IPS-18c (cell line): ENCODE measurements at regions not wholly inside any gene's neighbourhood (a gene's known extent, or its start where the extent isn't known, plus 50 kb on each side); places are given as distances from the start of the nearest gene placed in this dataset.

Experiments used
- H3K4me3 ChIP-seq: 2 replicates; pipeline ENCODE4 v1.7.0; 2013; ENCODE audit warnings: low read depth, mild to moderate bottlenecking, low read length, moderate library complexity; ENCODE audit not compliant: insufficient read depth
- H3K9me3 ChIP-seq: one replicate; pipeline ENCODE4 v1.6.1; 2013; ENCODE audit warnings: mild to moderate bottlenecking, low read length, moderate library complexity; ENCODE audit not compliant: control insufficient read depth, insufficient read depth

DNA sequence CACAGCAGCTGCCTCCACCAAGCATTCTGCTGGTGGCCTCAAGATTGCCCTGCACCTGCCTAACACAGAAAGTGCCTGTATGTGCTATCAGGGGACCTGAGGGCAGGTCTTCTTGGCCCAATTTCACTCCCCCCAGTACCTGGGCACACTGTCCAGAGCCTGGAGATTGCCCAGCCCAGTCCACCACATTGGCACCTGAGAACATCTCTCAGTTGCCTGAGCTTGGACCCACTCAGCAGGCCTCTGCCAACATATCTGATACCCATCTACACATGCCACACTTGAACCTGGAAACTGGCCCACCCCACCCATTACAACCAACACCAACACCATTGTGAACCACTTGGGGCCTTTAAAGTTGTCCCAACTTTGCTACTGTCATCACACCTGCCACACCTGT, 1523.1 kb upstream of the CDH9 start:
- Histone ChIP-seq H3K4me3 (no peak overlapping the region), H3K9me3 (no peaks in the 10 kb centered on the region)

DNA sequence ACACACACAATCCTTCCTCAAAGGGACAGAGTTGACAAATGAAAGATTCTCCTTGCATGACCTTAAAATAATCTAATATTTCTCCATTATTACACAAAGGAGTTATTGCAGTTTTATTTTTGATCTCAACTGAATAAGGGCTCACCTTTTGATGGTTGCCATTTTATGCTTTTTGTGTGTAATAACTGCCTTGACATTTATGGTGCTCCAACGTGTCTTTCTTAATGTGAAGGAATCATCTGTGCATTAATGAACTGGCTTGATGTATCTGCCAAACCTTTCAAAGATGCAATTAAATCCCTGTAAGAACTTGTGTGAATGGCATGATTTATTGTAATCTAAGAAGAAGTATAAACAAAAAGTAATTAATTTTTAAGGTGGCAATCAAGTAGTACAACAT, 1519.8 kb upstream of the CDH9 start:
- no peak overlapping the region for H3K4me3 ChIP-seq
- H3K9me3 ChIP-seq: no peaks in the 10 kb centered on the region

DNA sequence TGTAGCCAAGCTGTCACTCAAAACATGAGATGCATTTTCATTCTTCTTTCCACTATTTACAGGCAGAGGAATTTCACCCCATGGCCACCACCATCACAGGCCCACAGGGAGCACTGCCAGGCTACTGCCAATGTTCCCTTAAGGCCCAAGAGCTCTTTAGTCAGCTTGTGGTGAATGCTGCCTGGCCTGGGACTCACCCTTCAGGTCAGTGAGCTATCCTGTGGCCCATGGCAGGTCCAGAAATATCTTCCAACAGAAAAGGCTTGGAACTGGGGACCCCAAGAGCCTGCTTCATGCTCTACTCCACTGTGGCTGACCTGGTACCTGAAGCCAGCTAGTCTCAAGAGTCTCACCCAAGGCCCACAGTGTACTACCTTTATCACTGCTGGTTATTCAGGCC, 1518.7 kb upstream of the CDH9 start:
- Histone ChIP-seq H3K4me3 (no peak overlapping the region), H3K9me3 (no peaks in the 10 kb centered on the region)

DNA sequence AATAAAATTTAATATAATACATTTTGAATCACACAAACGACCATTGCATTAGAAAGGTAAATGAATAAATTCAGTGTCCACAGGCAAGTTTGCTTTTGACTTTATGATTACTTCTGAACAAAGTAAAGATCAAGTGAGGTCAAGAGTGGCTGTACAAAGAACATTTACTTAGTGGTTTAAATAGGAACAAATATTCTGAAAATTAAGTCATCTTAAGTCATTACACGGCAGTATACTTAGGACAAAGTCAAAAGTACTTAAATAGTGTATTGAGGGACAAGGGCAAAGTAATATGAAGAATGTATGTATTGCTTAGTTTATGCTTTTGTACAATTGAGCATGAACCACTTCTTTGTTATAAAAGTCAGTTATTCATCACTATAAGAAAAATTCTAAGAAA, 1511.2 kb upstream of the CDH9 start:
- Histone ChIP-seq H3K4me3 (no peak overlapping the region), H3K9me3 (no peaks in the 10 kb centered on the region)

DNA sequence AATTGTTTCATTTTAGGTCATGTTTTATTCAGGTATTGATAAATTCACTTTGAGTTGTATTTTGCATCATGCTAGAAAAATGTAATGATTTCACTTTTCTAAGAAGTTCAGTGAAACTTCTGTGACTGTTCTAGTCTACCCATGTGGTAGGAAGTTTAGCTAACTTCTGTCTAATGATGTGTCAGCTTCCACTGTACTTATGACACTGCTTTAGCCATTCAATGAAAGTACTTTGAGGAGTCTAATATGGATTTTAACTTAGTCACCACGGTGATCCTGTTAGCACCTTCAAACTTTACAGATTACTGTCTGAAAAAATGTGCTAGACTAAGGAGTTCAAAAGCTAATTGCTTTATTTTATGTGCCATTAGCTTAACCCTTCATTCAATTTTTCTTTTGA, 1510.5 kb upstream of the CDH9 start:
- Histone ChIP-seq H3K9me3 (no peaks in the 10 kb centered on the region), H3K4me3 (no peak overlapping the region)

DNA sequence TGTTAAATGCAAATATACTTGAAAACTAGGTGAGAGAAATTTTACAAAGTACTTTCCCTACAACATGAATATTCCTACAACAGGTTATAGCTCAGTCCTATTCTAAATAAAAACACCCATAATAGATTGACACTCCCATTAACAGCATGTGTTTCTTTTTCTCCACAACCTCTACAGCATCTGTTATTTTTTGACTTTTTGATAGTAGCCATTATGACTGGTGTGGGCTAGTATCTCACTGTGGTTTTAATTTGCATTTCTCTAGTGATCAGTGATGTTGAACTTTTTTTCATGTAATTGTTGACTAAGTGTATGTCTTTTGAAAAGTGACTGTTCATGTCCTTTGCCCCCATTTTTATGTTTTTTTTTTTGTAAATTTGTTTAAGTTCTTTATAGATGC, 1506.1 kb upstream of the CDH9 start:
- no peak overlapping the region for H3K4me3 ChIP-seq
- H3K9me3 ChIP-seq: no peaks in the 10 kb centered on the region

DNA sequence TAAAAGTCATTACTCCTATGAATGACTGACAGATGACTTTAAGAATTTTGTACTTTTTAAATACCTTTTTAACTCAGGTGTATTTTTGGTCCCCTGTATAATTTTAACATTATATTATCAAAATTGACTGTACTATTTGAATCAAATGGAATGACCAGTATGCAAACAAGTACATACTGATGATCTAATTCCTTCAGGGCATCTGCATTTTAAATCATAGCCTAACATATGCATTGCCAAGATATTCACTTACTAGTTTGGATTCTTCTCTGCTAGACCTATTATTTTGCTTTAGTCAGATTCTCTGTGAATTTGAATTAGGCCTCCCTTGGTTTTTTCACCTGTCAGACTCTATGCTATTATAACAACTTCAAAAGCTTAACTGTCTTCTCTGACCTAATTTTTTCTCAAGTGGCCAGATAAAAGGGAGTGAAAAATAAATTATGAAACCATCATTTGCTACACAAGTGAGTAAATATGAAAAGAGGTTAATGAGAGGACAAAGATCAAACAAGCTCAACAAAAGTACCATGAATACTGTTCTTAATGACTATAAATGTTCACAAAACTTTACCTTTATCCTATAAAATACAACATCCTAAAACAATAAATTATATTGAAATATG, 1505.2 kb upstream of the CDH9 start:
- Histone ChIP-seq H3K4me3 (no peak overlapping the region), H3K9me3 (no peaks in the 10 kb centered on the region)

DNA sequence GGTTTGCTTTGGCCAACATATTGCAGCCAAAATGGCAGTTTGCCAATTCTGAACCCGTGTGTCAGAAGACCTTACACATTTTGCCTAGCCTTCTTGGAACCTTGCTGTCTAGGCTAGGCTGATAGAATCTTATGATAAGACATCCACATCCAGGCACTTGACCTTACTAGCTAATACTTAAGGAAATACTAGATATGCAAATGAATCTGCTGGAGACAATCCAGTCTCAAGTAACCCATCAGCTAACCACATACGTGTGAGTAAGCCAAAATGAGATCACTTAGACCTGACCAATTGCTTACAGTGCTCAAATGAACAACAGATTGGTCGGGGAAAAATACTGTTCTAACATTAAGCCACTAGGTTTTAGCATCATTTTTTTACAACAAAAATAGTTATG, 1504.6 kb upstream of the CDH9 start:
- Histone ChIP-seq H3K9me3 (no peaks in the 10 kb centered on the region), H3K4me3 (no peak overlapping the region)

DNA sequence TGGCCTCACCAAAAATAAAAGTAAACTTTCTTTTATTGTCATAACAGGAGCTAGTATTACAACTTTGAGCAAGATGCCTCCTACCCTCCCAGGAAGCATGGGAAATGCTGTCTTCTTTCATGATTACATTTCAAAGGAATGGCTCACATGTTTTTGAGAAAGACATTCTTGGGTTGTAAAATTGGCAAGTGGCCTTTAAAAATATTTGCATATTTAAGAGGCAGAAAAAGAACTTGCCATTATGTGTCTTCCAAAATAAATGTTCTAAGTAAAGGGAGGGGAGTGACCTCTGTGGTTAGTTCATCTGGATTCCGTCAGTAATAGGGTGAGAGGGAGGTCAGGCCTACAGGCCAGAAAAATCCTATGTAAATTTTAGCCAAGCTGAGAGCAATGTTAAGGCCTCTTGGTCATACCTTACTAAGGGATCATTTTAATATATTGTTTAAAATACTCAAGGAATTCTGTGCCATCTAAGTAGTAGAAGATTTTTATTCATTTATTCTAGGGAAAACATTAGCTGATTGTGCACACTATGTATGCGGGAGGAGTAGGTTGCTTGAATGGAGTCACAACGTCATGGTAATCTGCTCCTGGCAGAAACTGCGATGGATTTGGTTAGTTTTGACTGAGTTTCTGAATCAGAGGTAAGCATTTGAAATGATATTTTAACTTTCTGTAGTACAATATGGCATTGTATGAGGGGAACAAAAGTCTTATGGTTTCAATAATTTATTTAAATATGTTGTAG, 1485.7 kb upstream of the CDH9 start:
- H3K9me3 ChIP-seq: no peaks in the 10 kb centered on the region

DNA sequence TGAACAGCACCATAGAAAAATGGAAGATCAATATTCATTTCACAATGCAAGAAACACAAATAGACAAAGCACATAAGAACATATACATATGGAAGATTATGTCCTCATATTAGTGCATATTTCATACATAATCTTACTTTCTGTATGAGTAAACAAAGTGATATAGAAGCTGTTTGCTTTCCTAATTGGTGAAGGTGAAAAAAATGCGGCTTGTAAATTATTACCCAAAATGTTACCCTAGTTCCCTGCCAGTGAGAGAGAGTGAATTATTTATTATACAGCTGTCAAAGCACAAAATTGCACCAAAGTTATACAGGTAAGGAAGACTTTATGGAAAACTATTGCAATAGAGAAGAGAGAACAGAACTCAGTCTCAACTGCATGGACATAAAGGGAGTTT, 1485.0 kb upstream of the CDH9 start:
- H3K4me3 ChIP-seq: no peak overlapping the region
- H3K9me3 ChIP-seq: no peaks in the 10 kb centered on the region

More for the DNA sequence above, 1485.7 kb upstream of the CDH9 start:
- H3K4me3 ChIP-seq: no peak overlapping the region

DNA sequence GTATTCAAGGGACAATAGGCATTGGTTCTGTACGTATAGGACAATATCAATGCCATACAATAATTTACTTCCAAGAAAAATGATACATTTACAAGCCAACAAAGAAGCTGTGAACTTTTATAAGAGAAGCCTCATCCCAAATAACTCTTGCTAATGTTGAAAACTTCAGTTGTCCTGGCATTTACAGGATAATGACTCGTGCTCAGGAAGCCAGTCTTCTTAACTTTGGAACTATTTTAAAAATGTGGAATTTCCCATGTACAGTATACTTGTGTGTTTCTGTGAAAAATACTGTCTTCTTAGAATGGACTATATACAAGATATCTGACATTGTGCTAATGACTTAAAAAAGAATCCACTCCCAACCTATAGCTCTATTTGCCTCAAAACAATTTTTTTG, 1479.3 kb upstream of the CDH9 start:
- Histone ChIP-seq H3K4me3 (no peak overlapping the region), H3K9me3 (no peaks in the 10 kb centered on the region)

DNA sequence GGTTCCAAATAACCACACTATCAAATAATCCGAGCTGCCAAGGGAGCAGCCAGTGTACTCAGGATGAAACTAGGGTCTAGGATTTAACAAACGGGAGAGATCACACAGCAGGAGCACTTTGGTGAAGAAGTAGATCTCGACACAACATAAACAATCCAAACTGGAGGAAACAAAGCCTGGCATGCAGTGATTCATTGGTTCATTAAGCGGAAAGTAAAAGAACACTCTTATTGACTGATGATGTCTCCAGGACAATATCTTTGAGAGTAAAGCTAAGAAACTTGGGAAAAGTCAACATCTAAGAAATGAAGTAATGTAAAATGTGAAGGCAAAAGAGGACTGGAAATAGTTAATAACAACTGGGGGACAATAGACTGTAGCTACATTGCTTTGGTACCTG, 1478.3 kb upstream of the CDH9 start:
- Histone ChIP-seq H3K9me3 (no peaks in the 10 kb centered on the region), H3K4me3 (no peak overlapping the region)

DNA sequence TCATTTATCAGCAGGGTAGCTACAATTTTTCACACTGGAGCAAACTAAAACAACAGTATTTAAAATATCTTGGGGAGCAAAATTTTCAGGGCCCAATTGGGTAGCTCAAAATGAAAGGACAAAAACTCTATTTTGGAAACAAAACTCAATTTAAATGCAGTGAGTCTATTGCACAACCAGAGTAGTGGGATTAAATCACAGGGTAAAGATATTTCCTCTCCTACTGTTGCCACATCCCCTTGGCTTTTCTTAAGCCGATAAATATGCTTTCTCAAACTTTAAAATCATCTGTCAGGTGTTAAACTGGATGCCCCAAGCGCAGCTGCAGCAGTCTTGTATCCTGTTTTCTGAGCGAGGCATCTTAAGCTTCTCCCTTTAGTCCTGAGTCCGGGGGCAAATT, 1474.3 kb upstream of the CDH9 start:
- no peak overlapping the region for H3K4me3 ChIP-seq
- H3K9me3 ChIP-seq: no peaks in the 10 kb centered on the region

DNA sequence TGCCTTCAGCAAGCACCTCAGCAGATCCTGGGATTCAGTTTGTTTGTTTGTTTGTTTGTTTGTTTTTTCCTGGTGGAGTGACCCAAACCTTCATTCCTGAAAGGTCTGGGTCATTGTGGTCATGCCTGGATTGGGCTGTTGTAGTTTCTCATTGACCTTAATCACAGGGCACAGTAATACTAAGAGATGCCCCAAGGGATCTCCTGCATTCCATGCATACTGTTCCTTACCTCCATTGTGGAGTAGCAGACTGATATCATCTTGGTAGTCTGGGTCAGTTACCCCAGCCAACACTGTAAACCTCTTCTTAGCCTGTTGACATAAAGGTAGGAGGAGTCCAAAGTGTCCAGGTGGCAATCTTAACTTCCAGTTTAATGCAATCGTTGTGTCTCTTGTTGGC, 1466.7 kb upstream of the CDH9 start:
- Histone ChIP-seq H3K9me3 (peaks cover 3% of the 10 kb centered on the region), H3K4me3 (no peak overlapping the region)

DNA sequence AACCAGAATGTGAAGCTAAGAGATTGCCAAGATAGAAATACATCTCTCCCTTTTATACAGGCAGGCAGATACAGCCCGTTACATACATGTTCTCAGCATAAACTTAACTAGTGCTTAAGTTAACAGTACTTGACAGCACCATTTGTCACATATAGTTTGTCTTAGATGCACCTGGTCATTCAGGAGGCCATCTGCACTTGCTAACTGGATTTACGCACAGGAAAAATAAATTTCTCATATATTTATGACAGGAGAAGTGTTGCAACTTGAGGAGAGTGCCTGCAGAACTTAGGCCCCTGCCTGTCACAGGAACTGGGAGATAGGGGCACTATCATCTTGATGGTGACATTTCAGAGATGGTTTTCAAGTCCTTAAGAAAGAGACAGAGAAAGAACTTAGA, 1462.1 kb upstream of the CDH9 start:
- H3K4me3 ChIP-seq: no peak overlapping the region
- no peaks in the 10 kb centered on the region for H3K9me3 ChIP-seq

DNA sequence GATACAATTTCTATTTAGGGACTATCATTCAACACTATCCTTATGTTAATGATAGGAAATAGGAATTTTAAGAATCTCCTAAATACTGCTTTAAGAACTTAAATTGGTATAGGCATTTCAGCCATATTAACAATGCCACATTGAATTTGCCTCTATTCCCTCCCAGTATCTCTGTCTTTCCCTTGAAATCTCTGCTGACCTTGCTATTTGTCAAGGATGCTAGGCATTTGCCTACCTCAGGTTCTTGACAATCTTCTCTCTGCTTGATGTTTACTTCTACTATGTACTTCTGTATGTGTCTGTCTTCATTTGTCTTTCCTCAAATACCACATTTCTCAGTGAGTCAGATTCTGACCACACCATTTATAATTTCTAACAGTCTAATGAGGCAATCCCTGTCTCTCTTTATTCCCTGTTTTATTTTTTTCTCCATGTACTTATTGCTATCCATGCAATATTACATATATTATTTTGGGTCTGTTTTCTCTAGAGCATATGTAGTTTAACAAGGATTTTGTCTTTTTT, 1461.4 kb upstream of the CDH9 start:
- Histone ChIP-seq H3K9me3 (no peaks in the 10 kb centered on the region), H3K4me3 (no peak overlapping the region)

DNA sequence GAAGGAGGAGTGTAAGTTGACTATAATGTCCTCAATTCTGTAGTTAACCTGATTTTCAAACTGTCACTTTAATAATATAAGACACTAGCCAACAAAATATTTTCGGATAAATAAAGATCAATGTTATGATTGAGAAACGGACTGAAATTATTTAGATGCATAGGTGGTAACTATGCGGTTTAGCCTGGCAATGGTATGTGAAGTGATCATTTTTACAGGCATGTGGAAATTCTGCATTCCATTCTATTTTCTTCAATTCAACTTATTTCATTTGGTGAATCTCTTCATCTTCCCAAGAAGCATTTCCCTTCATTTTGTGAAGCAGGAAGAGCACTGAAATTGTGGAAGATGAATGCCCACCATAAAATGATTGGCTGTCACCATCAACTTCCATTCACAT, 1457.5 kb upstream of the CDH9 start:
- H3K4me3 ChIP-seq: no peak overlapping the region
- H3K9me3 ChIP-seq: no peaks in the 10 kb centered on the region

DNA sequence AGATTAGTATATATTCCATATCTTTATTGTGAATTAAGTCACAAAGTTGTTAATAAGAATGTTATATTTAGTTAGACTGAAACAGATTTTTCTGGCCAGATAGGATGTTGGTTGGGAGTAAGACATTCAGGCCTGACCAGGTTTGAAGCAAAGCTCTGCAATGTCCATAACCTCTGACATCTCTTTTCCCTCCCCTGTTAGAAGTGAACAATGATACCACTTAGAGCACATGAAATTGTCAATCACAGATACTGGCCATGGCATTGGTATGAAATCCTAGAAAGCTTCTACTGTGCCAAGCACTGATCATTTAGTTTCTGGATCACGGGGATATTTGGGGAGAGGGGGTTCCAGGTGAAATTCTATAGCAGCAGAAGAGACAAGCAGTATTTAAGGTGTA, 1455.1 kb upstream of the CDH9 start:
- Histone ChIP-seq H3K9me3 (no peaks in the 10 kb centered on the region), H3K4me3 (no peak overlapping the region)

DNA sequence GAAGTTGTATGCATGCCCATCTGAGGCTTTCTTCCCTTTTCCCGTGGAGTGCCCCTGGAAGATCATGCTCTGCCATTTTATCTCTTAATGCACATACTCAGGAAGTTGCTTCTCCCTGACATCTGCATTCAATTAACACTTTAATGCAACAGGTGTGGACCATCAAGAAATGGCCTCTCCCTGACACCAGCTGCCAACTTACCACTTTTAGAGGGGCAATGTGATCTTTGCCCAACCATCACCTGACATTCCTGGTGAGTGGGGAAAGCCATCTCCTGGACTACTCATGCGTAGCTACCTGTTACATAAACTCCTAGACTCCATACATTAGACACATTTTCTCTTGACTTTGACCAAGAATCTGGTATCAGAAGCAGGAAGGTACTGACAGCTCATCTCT, 1450.4 kb upstream of the CDH9 start:
- H3K9me3 ChIP-seq: no peaks in the 10 kb centered on the region
- H3K4me3 ChIP-seq: no peak overlapping the region
